Activated CD8-positive, alpha-beta memory T cell treated with anti-CD3 and anti-CD28 coated beads, Interleukin-2, amount 50 U/mL, for 48 hours (primary cell): ENCODE measurements at regions not wholly inside any gene's neighbourhood (a gene's known extent, or its start where the extent isn't known, plus 50 kb on each side); places are given as distances from the start of the nearest gene placed in this dataset.
"Not testable (repeated sequence)": the region's sequence is repeated elsewhere in the genome, so short reads cannot be mapped to it uniquely, and the experiment has no call there.

Source experiments
- DNase-seq: peaks from one replicate; pipeline ENCODE4 v3.0.0-alpha.2; 2020

GRCh38 chr5:117456866-117457470 lies 882.3 kb upstream of the SEMA6A start:
- DNase-seq: no peak

- peak; percentile 41 for DNase-seq
Observed at GRCh38 chr5:117455236-117456233, 880.9 kb upstream of the SEMA6A start.

GRCh38 chr5:117454716-117455212 lies 880.1 kb upstream of the SEMA6A start:
- peak; percentile 59 for DNase-seq

GRCh38 chr5:117436846-117437245 lies 862.2 kb upstream of the SEMA6A start:
- DNase-seq: no peak

- no peak for DNase-seq
Observed at GRCh38 chr5:117435203-117435602, 860.6 kb upstream of the SEMA6A start.

- DNase-seq: no peak
Observed at GRCh38 chr5:117434254-117434653, 859.6 kb upstream of the SEMA6A start.

GRCh38 chr5:117433818-117434217 lies 859.2 kb upstream of the SEMA6A start:
- no peak for DNase-seq

- no peak for DNase-seq
Observed at GRCh38 chr5:117431091-117431490, 856.5 kb upstream of the SEMA6A start.

- no peak for DNase-seq
Observed at GRCh38 chr5:117425163-117425562, 850.5 kb upstream of the SEMA6A start.

GRCh38 chr5:117424559-117424958 lies 849.9 kb upstream of the SEMA6A start:
- DNase-seq: no peak

- DNase-seq: no peak
Observed at GRCh38 chr5:117417501-117417900, 842.9 kb upstream of the SEMA6A start.

GRCh38 chr5:117414926-117415325 lies 840.3 kb upstream of the SEMA6A start:
- DNase-seq: no peak

- no peak for DNase-seq
Observed at GRCh38 chr5:117411701-117412100, 837.1 kb upstream of the SEMA6A start.

- no peak for DNase-seq
Observed at GRCh38 chr5:117405197-117405596, 830.6 kb upstream of the SEMA6A start.

- DNase-seq: no peak
Observed at GRCh38 chr5:117394506-117395157, 820.0 kb upstream of the SEMA6A start.

GRCh38 chr5:117393125-117393524 lies 818.5 kb upstream of the SEMA6A start:
- no peak for DNase-seq

GRCh38 chr5:117380316-117380715 lies 805.7 kb upstream of the SEMA6A start:
- DNase-seq: no peak

GRCh38 chr5:117379521-117379920 lies 804.9 kb upstream of the SEMA6A start:
- DNase-seq: no peak

- DNase-seq: no peak
Observed at GRCh38 chr5:117376748-117377147, 802.1 kb upstream of the SEMA6A start.

GRCh38 chr5:117359895-117360294 lies 785.3 kb upstream of the SEMA6A start:
- no peak for DNase-seq

GRCh38 chr5:117357886-117358285 lies 783.3 kb upstream of the SEMA6A start:
- DNase-seq: no peak

GRCh38 chr5:117347280-117347679 lies 772.7 kb upstream of the SEMA6A start:
- no peak for DNase-seq

- DNase-seq: not testable (repeated sequence)
Observed at GRCh38 chr5:117343726-117344125, 769.1 kb upstream of the SEMA6A start.
